Jurkat, Clone E6-1 (cell line): ENCODE measurements at regions not wholly inside any gene's neighbourhood (a gene's known extent, or its start where the extent isn't known, plus 50 kb on each side); places are given as distances from the start of the nearest gene placed in this dataset.

ENCODE experiments used
- DNase-seq: peaks from one replicate; pipeline ENCODE4 v3.0.0-alpha.2; 2011; ENCODE audit warnings: low read depth, low spot score
- H3K4me3 ChIP-seq: 2 replicates; pipeline ENCODE4 v1.5.1; 2011; ENCODE audit warnings: mild to moderate bottlenecking, low read length, control low read depth, moderate library complexity

DNA sequence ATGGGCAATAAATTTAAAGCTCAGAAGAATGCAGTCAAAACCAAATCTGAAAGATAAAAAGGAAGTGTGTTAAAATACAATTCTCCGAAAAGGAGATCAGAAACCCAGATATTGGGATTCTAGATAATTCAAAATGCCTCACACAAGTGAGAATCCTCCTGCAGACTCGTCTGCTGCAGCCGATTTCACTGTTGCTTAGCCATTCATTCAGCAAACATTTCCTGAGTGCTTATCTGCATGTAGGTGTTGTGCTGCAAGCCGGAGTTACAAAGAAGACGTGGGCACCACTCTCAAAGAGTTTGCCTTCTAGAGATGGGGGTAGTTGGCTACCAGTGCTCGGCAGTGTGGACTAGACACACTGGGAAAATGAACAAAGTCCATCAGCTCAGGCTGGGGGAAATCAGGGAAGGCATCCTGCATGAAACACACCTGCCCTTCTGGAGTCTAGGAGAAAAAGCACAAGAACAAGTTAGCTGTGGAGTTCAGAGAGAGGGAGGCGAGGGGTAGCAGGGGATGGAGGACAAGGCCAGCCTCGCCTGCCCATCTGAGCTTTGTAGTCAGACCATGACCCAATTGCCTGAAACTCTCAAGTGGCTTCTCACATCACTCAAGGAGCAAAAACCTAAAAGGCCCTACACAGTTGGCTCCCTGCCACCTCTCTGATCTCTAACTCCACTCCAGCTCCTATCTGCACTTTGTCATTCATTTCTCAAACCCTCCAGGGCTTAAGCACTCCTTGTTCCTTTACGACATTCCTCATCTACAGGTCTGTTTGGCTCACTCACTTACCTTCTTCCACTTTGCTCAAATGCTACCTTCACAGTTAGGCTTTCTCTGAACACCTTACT is 310.0 kb upstream of the DDHD1 start:
- no peak for DNase-seq
- H3K4me3 ChIP-seq = no peak overlapping the region

DNA sequence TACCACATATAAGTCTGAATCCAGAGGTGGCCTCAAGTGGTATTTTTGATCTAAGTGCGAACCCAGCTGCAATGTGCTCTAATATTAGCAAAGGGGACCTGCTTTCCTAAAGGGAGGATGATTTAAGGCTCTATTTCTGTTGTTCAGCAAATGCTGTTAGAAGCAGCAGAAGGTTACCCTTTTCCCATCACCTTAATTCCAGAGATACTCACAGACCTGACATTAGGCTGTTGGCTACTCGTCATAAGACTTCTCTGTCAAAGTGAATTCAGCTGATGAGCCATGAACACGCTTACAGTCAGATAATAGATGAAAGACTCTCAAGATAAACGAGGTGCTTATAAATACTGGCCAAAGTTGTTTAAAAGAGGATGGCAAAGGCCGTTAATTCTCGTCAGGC is 308.7 kb upstream of the DDHD1 start:
- no peak overlapping the region for H3K4me3 ChIP-seq
- DNase-seq = no peak

DNA sequence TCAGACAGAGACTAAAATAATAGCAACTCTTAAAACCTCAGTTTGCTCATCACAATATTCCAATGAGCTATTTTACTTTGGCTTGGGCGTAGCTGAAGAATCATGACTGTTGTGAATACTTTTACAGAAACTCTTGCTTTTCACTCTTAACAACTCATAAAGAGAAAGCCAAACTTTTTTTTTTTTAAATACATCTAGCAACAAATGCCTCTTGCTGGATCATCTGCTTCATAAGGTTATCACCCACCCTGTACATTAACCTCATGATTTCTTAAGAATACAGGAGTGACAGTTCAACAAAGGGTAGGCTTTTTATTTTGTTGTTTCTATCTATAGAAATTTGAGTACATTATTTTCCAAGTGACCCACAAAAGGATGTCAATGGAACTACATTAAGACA is 307.4 kb upstream of the DDHD1 start:
- no peak overlapping the region for H3K4me3 ChIP-seq
- no peak for DNase-seq

DNA sequence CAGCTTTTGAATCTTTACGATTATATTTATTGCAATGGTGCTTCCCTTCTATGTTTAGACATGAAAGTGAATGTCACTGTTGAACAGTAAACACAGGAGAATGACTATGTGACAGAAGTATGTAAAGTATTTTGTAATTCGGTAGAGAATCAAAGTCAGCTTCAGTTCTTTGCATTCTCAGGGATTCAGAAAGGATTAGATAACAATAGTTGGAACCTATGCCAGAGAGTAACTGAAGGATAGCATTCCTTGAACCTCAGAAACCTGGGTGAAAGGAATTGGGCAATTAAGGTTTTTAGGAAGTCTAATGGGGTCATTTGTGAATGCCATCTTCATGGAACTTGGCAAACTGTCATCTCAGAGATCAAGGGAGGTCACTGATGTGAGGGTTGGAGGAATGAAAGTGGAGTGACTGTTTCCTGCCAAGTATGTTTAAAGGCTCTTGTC is 305.3 kb upstream of the DDHD1 start:
- no peak for DNase-seq
- H3K4me3 ChIP-seq = no peak overlapping the region

DNA sequence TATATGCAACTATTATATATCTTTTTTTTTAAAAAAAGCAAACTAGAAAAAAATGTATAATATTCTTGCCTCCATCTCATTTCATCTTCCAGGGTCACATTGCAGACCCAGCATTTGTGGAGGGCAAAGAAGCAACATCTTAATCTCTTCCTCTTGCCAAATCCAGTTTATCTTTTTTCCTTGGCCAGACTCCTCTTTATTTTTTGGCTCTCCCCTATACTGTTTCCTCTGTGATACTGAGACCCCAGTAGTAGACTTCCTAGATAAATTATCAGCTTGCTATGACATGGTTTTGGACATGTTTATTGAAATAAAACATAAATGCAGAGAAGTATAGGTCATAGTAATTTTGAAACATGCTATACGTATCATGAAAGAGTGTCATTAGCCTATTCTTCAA is 303.8 kb upstream of the DDHD1 start:
- no peak for DNase-seq

DNA sequence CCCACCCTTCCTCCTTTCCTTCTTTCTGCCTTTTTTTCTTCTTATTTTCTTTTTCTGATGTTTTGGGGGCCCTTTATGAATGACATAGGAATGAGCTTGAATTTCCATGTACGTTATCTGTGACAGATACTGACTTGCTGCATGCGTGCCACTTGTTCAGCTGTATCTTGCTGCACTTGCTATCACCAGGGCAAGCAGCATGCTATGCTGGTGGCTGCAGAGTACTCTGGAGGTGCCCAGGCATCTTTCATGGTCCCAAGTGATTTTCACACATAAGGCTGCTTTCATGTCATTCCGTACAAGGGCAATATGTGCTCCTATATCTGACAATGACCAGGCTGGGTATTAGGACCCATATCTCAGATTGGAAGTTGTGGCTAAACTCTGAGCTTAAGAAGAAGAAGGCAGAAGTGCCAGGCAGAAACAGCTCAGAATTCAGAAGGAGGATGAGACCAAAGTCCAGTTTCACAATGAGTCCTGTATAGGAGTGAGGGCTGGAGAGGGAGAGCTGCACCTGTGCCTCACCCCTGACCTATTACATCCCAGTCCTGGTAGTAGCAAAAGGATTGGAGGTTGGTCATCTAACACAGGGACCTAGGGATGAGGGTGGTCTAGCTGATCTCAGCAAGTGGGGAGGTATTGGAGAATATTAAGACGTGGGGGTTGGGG is 299.0 kb upstream of the DDHD1 start:
- DNase-seq = no peak
- H3K4me3 ChIP-seq = no peak overlapping the region

More for the DNA sequence above, 303.8 kb upstream of the DDHD1 start:
- no peak overlapping the region for H3K4me3 ChIP-seq

DNA sequence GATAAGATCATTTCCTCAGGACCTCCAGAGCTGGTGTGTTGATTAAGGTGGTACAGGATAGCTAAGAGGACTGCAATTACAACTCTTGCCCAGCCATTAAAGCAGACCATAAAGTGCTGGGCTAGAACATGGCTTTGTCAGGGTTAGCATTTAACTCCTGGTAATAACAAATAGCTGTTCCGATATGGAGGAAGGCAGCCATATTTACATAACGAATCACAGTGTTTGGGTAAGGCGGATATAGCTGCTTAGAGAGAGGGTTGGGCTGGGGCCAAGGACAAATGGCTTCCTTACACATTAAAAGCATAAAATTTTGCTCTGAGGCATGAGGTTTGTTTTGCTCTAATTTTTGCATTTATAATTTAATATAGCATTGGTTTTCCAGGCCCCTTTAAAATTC is 297.7 kb upstream of the DDHD1 start:
- no peak overlapping the region for H3K4me3 ChIP-seq
- DNase-seq = no peak

DNA sequence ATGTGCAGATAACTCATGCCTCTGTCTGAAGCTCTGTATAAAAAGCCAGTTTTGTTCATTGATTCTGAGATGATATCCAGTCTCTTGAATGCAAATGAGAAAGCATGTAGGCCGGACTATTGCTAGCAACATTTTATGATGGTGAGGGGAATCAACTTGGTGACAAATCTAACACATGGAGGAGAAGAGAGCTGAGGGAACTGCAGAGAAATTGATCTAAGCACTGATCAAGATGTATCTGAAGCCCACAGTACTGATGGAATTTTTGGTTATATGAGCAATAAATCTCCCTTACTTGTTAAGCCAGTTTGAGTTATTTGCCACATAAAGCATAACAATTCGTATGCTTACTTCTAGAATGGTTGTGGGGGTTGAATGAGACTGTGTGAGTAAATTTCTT is 295.6 kb upstream of the DDHD1 start:
- no peak overlapping the region for H3K4me3 ChIP-seq
- no peak for DNase-seq

DNA sequence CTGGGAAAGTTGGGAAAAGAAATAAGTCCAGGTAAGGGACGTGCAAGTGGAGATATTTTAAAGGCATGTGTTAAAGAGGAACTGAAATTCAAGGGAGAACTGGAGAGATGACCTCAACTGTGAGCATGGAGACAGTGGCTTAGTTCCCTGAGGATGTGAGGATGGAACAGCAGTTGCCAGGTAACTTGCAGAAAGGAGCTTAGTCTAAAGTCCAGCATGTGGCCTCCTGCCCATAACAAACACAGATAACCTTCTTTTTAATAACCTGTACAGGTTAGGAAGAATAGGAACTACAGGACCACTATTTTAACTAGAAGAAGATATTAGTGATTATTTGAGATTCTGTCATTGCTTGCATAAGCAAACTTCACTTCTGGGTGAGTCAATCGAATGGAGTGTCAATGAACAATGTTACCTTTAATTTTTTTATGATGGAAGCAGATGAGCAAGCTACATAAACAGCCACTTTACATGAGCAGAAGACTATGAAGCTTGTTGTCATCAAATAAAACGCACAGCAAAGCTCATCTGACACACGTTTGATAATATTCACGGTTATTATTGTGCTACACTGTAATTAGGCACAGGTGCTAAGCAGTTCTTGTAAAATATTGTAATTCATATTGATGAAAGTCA is 291.7 kb upstream of the DDHD1 start:
- DNase-seq = no peak
- no peak overlapping the region for H3K4me3 ChIP-seq

DNA sequence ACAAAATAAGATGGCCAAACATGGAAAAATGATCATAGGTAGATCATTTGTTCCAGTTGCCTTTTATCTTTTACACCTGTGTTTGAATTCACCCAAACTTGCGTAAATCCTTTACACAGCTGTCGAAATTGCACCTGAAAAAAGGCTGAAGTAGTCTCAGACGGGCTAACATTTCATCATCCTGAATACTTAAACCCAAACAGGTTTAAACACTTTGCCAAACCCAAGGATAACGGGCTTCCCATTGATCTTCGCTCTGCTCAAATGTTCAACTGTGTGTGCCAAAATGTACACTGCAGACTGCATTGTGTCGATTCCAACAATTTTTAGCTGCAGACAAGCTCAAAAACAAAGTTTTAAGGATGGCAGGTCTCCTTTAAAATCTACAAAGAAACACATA is 288.7 kb upstream of the DDHD1 start:
- DNase-seq = no peak
- H3K4me3 ChIP-seq = no peak overlapping the region

DNA sequence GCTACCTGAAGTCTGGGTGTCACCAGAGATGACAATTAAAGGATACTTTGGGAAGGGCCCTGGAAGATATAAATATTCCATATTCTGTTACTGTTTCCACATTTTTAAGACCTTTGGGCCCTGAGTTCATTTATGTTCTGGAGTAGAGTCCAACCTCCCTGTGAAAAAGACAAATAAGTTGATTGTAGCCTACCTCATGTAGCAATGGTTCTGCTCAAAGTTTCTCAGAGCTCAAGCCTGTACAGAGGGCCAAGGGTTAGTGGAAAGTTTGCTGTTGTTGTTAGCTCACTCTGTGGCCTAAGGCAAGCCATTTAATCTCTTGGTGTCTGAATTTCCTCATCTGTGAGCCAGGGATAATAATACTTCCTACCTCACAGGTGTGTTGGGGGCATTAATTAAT is 284.7 kb upstream of the DDHD1 start:
- no peak for DNase-seq
- no peak overlapping the region for H3K4me3 ChIP-seq

DNA sequence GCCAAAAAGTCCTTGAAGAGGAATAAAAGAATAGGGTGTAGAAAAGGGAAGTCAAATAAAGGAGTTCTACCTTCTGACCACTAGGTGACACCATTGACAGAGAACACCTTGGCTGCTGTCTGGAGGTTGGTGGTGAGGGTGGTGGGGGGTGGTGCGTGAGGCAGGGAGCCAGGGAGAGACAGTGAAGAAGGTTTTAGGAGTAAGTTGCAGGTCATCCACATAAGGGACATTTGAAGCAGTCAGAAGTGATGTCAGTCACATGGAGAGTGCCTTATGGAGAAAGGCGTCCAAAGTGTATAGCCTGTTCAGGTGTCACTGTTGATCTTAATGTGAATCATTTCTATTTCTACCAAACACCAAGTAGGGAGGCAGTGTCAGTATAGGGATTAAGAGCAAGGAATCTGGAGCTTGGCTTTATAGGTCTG is 279.3 kb upstream of the DDHD1 start:
- peak; percentile 32 for DNase-seq
- H3K4me3 ChIP-seq = no peak overlapping the region

DNA sequence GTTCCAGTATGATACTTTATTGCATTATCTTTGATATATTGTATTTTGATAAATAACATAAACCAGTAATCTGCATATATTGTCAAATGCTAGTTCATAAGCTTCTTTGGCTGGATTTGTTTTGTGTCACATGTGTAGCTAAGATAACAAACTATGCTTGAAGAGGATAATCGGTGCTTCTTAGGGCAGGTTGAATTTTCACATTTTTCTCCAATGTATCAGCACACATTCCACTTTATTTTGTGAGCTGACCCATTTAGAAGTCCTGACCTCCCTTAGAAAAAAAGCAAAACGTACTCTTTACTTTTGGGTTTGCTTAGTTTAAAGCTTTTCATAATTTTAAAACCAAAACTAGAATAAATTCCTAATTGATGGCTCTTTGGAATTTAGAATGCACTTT is 277.7 kb upstream of the DDHD1 start:
- no peak for DNase-seq
- H3K4me3 ChIP-seq = no peak overlapping the region

DNA sequence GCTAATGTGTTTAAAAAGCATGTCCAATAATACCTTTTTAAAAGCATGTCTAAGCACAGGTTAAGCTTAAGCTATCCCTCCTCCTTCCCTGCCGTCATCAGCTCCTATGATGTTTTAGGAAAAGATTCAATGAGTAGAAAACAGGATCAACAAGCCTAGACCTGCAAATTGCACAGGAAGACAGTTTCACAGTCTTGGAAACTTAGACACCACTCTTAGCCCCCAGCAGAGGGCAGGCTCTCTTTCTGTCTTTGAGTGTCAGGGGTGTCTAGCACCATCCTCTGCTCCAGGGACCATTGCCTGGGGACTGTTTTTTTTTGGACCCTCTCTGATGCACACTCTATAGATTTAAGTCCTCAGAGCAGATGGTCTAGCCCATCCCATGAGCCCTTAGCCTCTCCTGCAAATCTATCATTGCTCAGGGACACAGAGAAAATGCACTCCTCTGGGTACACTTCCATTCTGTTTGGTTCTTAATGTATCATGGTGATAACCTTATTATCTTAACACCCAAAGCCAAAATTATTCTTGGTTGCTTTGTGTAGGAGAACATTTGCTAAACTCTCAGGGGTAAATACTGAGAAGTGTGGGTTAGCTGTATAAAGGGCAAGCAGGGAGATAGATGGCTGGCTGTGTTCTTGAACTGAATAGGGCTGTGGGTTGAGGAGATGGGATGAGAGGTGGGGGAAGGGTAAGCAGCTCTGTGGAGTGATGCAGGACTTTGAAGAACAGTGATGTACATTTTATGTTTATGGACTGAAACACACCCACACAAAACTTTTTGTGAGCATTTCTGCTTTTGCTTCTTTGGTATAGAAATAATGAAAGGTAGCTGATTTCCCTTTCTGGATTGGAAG is 259.9 kb upstream of the DDHD1 start:
- DNase-seq = peak; percentile 16
- H3K4me3 ChIP-seq = no peak overlapping the region

DNA sequence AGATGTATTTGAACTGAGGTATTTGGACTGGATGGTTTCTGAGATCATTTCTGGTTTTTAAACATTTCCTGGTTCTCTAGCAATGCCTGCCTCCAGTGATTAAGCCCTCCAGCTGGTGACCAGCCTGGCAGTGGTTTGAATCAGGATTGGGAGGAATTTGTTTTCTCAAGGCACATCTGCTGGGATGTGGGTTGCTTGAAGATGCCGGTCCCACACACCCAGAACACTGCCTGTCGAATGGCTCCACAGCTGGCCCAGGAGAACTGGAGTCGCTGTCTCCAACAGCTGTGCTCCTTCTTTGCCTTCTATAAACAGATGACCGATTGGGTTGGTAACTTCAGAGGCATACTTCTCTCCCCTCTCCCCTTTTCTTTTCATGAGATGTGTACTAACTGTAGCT is 258.0 kb upstream of the DDHD1 start:
- no peak for DNase-seq
- no peak overlapping the region for H3K4me3 ChIP-seq

DNA sequence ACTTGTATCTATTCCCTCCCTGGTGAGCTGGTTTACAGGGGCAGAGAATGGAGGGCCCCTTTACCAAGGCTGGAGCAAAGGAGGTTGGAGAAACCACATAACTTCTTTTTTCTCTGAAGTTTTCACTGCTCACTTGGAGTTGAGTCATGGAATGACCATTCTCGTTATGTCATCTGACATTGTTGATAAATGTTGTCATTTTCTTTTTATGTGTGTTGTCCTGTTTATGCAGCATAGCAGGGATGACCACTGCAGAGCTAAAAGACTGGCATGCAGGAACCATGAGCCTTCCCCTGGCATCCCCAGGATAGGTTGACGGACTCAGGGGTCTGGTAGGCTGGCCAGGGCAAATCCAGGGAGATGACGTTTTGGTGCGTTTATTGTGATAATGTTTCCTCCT is 256.8 kb upstream of the DDHD1 start:
- DNase-seq = no peak

DNA sequence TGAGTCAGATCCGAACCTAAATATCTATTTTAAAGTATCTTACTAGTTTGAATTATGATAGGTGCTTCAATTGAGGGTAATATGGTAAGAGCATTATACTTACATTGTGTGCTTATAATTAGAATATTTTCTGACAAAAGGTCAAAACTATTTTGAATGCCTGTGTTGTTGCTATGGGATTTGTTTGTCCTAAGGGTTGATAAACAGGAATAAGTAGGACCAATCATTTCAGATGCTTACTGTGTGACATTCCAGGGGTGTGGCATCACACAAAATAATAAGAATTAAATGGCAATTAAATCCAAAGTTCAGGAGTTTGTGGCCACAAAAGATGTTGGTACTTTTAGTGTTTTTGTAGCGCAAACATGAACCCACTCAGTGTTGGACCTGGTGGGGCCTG is 256.2 kb upstream of the DDHD1 start:
- H3K4me3 ChIP-seq = no peak overlapping the region
- DNase-seq = no peak

More for the DNA sequence above, 256.8 kb upstream of the DDHD1 start:
- H3K4me3 ChIP-seq = no peak overlapping the region

DNA sequence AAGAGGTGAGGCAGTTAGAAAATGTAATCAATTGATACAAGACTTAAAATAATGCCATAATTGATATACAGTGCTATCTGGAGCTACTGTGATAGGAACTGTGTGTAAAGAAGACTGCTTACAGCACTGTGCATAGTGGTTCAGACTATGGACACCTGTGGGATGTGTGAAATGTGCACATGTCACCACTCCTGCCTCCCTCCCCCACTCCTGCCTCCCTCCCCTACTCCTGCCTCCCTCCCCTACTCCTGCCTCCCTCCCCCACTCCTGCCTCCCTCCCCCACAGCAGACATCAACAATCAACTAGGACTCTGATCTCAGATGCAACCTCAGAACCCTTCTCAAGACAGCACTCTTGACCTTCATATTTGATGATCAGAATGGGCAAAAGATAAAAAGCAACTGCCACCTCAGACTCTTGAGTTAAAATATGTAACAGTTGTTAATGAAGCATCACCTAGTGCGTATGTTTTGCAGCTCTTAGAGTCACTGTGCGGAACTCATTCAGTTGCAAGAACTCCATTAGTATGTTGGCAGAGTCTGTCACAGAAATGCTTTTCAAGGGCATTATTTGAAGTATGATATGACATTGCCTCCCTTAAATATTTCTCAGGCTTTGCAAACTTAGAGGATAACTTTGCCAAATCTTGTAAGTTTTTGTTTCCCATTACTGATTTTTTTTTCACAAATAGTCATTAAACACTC is 255.2 kb upstream of the DDHD1 start:
- DNase-seq = peak; percentile 10
- H3K4me3 ChIP-seq = no peak overlapping the region

DNA sequence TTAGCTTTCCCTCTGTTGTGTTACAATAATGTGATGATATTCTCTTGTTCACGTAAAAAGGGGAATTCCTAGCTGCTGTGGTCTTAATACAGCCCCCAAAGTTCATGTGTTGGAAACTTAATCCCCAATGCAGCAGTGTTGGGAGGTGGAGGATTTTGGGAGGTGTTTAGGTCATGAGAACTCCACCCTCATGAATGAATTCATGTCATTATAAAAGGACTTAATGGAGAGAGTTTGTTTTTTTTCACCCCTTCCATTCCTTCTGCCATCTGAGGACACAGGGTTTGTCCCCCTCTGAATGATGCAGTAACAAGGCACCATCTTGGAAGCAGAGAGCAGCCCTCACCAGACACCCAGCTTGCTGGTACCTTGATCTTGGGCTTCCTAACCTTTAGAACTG is 253.4 kb upstream of the DDHD1 start:
- no peak overlapping the region for H3K4me3 ChIP-seq
- no peak for DNase-seq
